GM18907 (cell line): ENCODE measurements at regions not wholly inside any gene's neighbourhood (a gene's known extent, or its start where the extent isn't known, plus 50 kb on each side); places are given as distances from the start of the nearest gene placed in this dataset.
A peak's percentile ranks its signal among the peaks of the same experiment; 100 is the strongest.
"Not testable (repeated sequence)": the region's sequence is repeated elsewhere in the genome, so short reads cannot be mapped to it uniquely, and the experiment has no call there.

Source experiments
- ATAC-seq: cut with Tn5 transposase; IDR thresholded peaks from one replicate; pipeline ENCODE4 v1.9.1; 2021; ENCODE audit warnings: mild to moderate bottlenecking, moderate library complexity; ENCODE audit not compliant: unreplicated experiment

DNA sequence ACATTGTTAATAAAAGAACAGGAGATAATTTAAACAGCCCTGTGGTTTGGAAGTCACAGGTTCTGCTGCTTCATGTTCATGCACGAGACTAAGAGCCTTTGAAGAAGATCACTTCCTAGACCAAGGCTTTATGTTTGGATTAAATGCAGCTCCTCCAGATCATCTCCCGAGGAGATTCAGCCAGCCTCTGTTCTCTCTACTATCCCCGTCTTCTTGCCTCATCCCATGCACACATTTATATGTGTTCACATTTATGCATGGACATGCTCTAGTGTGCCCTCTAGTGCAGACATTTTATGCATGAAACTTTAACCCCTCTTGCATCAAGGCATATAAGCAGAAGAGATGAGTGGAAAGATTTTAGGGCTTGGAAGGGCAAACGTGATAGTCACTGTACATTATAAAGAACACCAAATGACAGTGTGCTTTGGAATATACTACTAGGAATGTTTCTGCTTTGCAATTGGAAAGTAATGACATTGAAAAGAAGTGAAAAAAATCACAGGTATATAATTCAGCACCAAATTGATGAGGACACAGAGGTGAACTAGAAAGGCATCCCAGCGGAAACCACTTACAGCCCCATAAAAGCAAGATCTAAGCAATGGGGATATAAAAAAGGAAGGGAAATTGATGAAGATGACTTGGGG is 271.5 kb upstream of the PLGLB2 start:
- ATAC-seq, result not testable (repeated sequence)

- ATAC-seq, result not testable (repeated sequence)
These were observed 271.0 kb upstream of the PLGLB2 start for GRCh38 chr2:87476936-87477335.

GRCh38 chr2:87477669-87478428 is 270.0 kb upstream of the PLGLB2 start:
- not testable (repeated sequence) for ATAC-seq

GRCh38 chr2:87478911-87479310 is 269.0 kb upstream of the PLGLB2 start:
- not testable (repeated sequence) for ATAC-seq

- ATAC-seq, result not testable (repeated sequence)
These were observed 264.7 kb upstream of the PLGLB2 start for GRCh38 chr2:87483093-87483680.

- not testable (repeated sequence) for ATAC-seq
These were observed 263.5 kb upstream of the PLGLB2 start for GRCh38 chr2:87484363-87484762.

GRCh38 chr2:87485455-87485854 is 262.4 kb upstream of the PLGLB2 start:
- not testable (repeated sequence) for ATAC-seq

DNA sequence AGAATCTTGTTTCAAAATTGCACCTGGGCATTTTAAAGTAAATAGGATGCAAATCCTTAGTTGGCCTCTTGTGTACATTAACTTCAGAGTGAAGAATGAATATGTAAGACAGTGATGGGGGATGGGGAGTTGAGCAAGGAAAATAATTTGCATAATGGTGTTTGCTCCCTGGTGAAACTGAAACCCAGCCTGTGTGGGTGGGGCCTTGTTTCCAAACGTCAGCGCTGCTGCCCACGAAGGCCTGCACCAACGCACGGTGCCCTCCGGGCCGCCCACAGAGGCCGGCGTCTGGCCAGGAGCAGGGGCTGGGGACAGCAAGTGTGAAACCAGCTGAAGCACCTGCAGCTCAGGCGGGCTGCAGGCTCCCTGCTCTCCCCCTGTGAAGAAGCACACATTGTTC is 262.0 kb upstream of the PLGLB2 start:
- ATAC-seq, result peak; percentile 95

DNA sequence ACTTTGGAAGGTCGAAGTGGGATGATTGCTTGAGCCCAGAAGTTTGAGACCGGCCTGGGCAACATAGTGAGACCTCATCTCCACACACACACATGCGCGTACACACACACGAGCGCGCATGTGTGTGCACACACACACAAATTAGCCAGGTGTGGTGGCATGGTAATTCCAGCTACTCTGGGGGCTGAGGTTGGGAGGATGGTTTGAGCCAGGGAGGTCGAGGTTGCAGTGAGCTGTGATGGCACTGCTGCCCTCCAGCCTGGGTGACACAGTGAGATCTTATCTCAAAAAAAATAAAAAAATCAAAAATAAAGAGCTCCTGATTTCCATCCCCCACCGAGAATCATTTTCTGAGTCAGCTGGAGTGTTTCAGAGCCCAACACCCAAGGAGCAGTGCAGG is 261.5 kb upstream of the PLGLB2 start:
- ATAC-seq, result not testable (repeated sequence)

GRCh38 chr2:87488021-87488420 is 259.9 kb upstream of the PLGLB2 start:
- ATAC-seq, result not testable (repeated sequence)

GRCh38 chr2:87488991-87489390 is 258.9 kb upstream of the PLGLB2 start:
- ATAC-seq, result not testable (repeated sequence)

- ATAC-seq, result not testable (repeated sequence)
These were observed 253.0 kb upstream of the PLGLB2 start for GRCh38 chr2:87494846-87495245.

DNA sequence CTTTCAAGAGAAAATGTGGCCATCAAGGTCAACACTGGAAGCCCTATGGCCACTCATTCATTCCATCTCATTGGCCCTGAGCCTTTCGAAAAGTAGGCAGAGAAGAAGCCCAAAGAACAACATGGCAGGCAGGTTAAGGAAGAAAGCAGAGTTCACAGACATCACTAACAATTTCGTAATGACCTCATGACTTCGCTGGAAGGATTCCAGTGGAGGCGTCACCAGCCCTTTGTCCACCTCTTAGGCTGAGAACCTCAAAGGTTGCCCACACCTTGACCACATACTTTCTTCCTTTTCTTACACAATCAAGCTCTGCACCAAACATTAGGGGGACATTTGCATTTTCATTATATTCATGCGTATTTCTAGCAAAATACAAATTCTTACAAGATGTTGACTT is 252.4 kb upstream of the PLGLB2 start:
- not testable (repeated sequence) for ATAC-seq

DNA sequence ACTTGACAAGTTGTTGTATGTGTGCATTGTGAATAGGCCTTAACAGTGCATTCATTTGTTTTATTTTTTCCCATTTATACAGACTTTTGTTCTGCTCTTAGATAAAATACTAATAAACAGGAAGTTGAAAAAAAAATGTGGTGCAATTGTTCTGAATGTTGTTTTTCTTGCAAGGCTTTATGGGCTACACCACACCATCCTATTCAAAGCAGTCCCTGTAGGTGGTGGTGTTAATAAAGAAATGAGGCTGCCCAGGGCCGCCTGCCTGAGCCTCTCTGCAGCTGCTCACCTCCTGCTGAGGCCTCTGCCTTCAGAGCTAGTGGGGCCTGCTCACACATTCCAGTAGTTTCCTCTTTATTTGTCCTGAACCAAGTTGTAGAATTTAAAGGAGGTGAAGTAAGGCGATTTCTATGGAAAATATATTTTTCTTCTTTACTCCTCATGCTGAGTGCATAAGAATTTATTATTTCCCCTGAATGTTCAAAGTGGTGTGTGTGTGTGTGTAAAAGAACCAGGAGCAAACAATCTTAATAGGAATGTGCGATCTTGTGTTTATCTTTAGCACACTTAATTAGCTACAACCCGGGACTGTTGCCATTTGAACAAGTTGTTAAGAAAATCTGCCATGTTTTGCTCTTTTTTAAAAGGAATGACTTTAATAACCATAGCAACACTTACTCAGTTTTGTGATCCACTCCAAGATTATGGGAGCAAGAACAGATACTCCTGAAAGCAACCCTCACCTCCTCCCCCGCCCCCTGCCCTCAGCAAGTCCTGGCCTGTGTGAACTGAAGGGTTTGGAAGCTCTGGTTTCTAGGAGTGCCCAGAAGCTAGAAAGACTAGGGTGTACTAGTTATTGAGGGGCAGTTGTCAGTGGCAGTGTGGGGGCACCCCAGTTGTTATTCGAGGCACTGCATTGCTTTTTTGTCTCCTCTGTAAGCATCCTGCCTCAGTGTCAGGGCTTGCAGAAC is 251.6 kb upstream of the PLGLB2 start:
- peak; percentile 84 for ATAC-seq

GRCh38 chr2:87497135-87497534 is 250.8 kb upstream of the PLGLB2 start:
- ATAC-seq, result not testable (repeated sequence)

GRCh38 chr2:87497700-87498099 is 250.2 kb upstream of the PLGLB2 start:
- not testable (repeated sequence) for ATAC-seq

DNA sequence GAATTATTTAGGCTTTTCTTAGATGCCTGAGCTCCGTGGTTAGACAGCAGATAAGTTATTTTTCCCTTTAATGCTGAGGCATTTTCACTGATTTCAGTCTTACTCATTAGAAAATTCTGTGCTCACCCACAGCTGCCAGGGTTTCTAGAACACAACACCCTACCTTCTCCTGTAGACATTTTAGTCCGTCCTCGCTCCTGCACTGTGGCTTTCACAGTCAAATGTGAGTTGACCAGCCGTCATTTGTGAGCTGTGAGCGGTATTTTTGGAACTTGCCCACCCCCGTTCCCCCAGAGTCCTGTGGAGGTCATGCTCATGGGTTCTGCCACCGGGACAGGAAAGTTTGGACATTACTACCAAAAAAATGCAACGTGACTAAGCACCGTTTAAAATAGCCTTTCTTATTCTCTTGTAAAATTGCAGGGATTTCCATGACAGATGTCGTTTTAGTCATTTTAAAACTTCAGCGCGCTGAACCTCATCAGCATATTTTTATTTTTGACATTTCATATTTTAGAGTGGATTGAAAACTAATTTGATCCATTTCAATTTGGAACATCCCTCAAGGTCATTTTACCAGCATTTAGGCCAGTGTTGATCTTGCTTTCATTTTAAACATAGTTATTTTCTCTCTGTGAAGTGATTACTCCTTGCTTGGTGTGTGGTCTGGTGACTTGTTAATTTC is 249.6 kb upstream of the PLGLB2 start:
- peak; percentile 74 for ATAC-seq

- ATAC-seq, result not testable (repeated sequence)
These were observed 249.0 kb upstream of the PLGLB2 start for GRCh38 chr2:87498854-87499238.

DNA sequence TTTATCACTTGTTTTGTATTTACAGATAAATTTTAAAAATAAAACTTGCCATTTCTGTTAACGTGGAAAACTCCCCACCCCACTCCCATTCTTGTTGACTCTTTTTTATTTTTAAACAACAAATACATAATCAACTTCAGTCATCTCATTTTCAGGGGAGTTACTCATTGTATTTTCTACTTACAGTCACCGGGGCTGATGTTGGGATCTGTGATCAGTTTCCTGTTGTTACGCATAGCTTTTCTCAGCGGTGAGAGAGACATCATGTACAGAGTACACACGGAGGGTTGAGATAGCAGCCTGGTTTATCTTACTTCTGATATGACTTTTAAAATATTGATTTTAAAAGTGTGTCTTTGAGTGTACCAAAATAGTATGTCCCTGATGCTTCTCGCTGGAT is 248.0 kb upstream of the PLGLB2 start:
- ATAC-seq, result not testable (repeated sequence)

DNA sequence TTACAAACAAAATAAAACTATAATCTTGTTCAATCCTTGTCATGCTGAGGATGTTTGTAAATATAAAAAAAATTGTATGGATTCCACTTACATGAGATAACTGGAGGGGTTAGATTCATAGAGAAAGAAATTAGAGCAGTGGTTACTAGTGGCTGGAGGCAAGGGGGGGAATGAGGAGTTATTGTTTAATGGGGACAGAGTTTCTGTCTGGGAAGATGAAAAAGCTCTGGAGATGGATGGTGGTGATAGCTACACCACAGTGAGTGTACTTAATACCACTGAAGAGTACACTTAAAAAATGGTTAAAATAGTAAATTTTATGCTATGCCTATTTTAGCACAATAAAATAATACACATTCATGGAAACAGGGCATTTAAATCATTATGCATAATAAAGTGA is 247.5 kb upstream of the PLGLB2 start:
- ATAC-seq, result not testable (repeated sequence)
